HepG2 (cell line): ENCODE measurements at regions not wholly inside any gene's neighbourhood (a gene's known extent, or its start where the extent isn't known, plus 50 kb on each side); places are given as distances from the start of the nearest gene placed in this dataset.

Experiments used
- ATAC-seq: fragments of 200-7000 bp; cut with Tn5 transposase; 3 replicates; pipeline ENCODE4 v1.9.1; 2020; ENCODE audit warnings: mild to moderate bottlenecking, moderate library complexity
- BruUV-seq: library from RNA; stranded (reverse); fragments of 400-500 nt; replicated peaks from 2 replicates; lab custom pipeline; 2021; lab: Mats Ljungman, UMichigan
- CTCF ChIA-PET: fragments of 300-600 bp; formaldehyde crosslinking; extraction: SDS; loops from one replicate; lab custom pipeline; 2021; ENCODE audit warnings: low total read pairs, inconsistent platforms, low intra/inter-chr PET ratio; lab: Yijun Ruan, JAX
- POLR2A ChIA-PET: fragments of 350-600 bp; sonication (Branson Sonifier 250); formaldehyde crosslinking; loops from one replicate; lab custom pipeline; 2020; ENCODE audit warnings: antibody characterized with exemption, inconsistent platforms; lab: Yijun Ruan, JAX
- DNase-seq: peaks from one replicate; pipeline ENCODE4 v3.0.0-alpha.2; 2015; ENCODE audit warnings: low spot score
- FAIRE-seq: peaks from 3 replicates; lab custom pipeline; 2011; peaks lifted over from hg19 to GRCh38; lab: Jason Lieb, UNC
- H2AFZ ChIP-seq: one replicate; pipeline ENCODE4 v1.6.1; 2011; ENCODE audit warnings: low read length, inconsistent platforms
- H3K27ac ChIP-seq: fragments of 300-600 bp; 3 replicates; pipeline ENCODE4 v1.8.0; 2011; ENCODE audit warnings: mixed run types, mild to moderate bottlenecking, mixed read lengths, low read length, inconsistent platforms; ENCODE audit not compliant: insufficient read depth; ENCODE audit errors: extremely low read length
- H3K27me3 ChIP-seq, 2 experiments: fragments of 200-600 bp in 1 of 2; 2 replicates in 1 of 2; 3 replicates in 1 of 2; pipeline versions ENCODE4 v1.6.0 to v1.8.0; 2011; ENCODE audit warnings: low read length in 2 of 2, mild to moderate bottlenecking in 2 of 2, moderate library complexity in 2 of 2, inconsistent platforms in 1 of 2; ENCODE audit not compliant: insufficient read depth in 2 of 2, control insufficient read depth in 1 of 2
- H3K36me3 ChIP-seq, 2 experiments: fragments of 200-600 bp in 1 of 2; replicated peaks in 1 of 2; 2 replicates in 1 of 2; 3 replicates in 1 of 2; pipeline versions ENCODE4 v1.5.1 to v1.8.0; 2011; ENCODE audit warnings: low read length in 2 of 2, inconsistent platforms in 1 of 2; ENCODE audit not compliant: insufficient read depth in 2 of 2, control insufficient read depth in 1 of 2
- H3K4me1 ChIP-seq: 2 replicates; pipeline ENCODE4 v1.5.1; 2012; ENCODE audit warnings: low read length, inconsistent platforms; ENCODE audit not compliant: insufficient read depth
- H3K4me2 ChIP-seq: 2 replicates; pipeline ENCODE4 v1.6.0; 2011; ENCODE audit warnings: low read depth, low read length, inconsistent platforms
- H3K4me3 ChIP-seq, 3 experiments: fragments of 200-600 bp in 1 of 3; sonication (generic), shearing (Covaris generic) in 1 of 3; replicated peaks in 1 of 3; 2 replicates each; pipeline ENCODE4 v1.5.1; 2011 to 2016; ENCODE audit warnings: low read length in 3 of 3, inconsistent platforms in 2 of 3, low read depth in 2 of 3, mild to moderate bottlenecking in 2 of 3, control low read depth in 1 of 3, mixed read lengths in 1 of 3; ENCODE audit not compliant: insufficient read depth in 1 of 3
- H3K79me2 ChIP-seq: one replicate; pipeline ENCODE4 v1.6.1; 2011; ENCODE audit warnings: low read length, inconsistent platforms; ENCODE audit not compliant: insufficient read depth
- H3K9ac ChIP-seq: 2 replicates; pipeline ENCODE4 v1.6.0; 2011; ENCODE audit warnings: mild to moderate bottlenecking, low read depth, low read length, inconsistent platforms; ENCODE audit not compliant: insufficient read depth
- H3K9me3 ChIP-seq: 2 replicates; pipeline ENCODE4 v1.5.1; 2012; ENCODE audit warnings: mild to moderate bottlenecking, low read length
- H4K20me1 ChIP-seq: 2 replicates; pipeline ENCODE4 v1.6.0; 2011; ENCODE audit warnings: inconsistent platforms, mild to moderate bottlenecking, low read length, moderate library complexity; ENCODE audit not compliant: insufficient read depth
- BCLAF1 ChIP-seq: fragments of 450-650 bp; IDR thresholded peaks from 2 replicates; pipeline ENCODE4 v1.6.1; 2017; ENCODE audit warnings: mild to moderate bottlenecking
- DZIP1 ChIP-seq: sonication (generic); formaldehyde crosslinking; IDR thresholded peaks from 2 replicates; pipeline ENCODE4 v1.5.0; 2020; ENCODE audit warnings: mild to moderate bottlenecking, missing genetic modification reagents
- EEA1 ChIP-seq: sonication (generic); formaldehyde crosslinking; IDR thresholded peaks from 2 replicates; pipeline ENCODE4 v1.5.1; 2020; ENCODE audit warnings: mild to moderate bottlenecking, missing genetic modification reagents, borderline replicate concordance
- FOXO4 ChIP-seq: sonication (generic); formaldehyde crosslinking; conservative IDR thresholded peaks from 2 replicates; pipeline ENCODE4 v1.8.1; 2023; ENCODE audit warnings: missing genetic modification reagents
- NFYB ChIP-seq: sonication (generic); formaldehyde crosslinking; IDR thresholded peaks from 2 replicates; pipeline ENCODE4 v1.4.0; 2020; ENCODE audit warnings: missing genetic modification reagents
- SPEN ChIP-seq: sonication (generic); formaldehyde crosslinking; IDR thresholded peaks from 2 replicates; pipeline ENCODE4 v1.5.1; 2020; ENCODE audit warnings: low read depth, mild to moderate bottlenecking, missing genetic modification reagents
- ZBTB33 ChIP-seq: sonication (generic); formaldehyde crosslinking; IDR thresholded peaks from 2 replicates; pipeline ENCODE4 v1.4.0; 2020; ENCODE audit warnings: missing genetic modification reagents
- WGBS: methylation state at CpG from one replicate; pipeline ENCODE4 v1.1.6; 2017; ENCODE audit warnings: low lambda C conversion rate; 5-methylcytosine and 5-hydroxymethylcytosine counted together
- in situ Hi-C: cut with HindIII; loops from 2 replicates; pipeline ENCODE4 v1.10.0; 2017; ENCODE audit warnings: low pct_unique_long_range_greater_than_20kb; ENCODE audit not compliant: extremely low pct_ligation_motif_present
- intact Hi-C: fragments of 100-400 bp; cut with micrococcal nuclease; formaldehyde crosslinking; loops from one replicate; pipeline ENCODE4 v1.10.0; 2022; ENCODE audit not compliant: unreplicated experiment

GRCh38 chr2:45244928-45245327 lies 235.7 kb upstream of the SIX2 start:
- Histone ChIP-seq H3K27me3 (peaks cover 4% of the 10 kb centered on the region in 2 experiments; a peak in 3 of 5 replicates), H3K4me3 (no peak overlapping the region), H3K9ac (no peak overlapping the region), H3K4me1 (no peaks in the 10 kb centered on the region), H3K79me2 (no peaks in the 10 kb centered on the region), H2AFZ (no peak overlapping the region), H3K4me2 (no peak overlapping the region), H4K20me1 (no peaks in the 10 kb centered on the region), H3K27ac (no peak overlapping the region), H3K9me3 (no peaks in the 10 kb centered on the region), H3K36me3 (no peaks in the 10 kb centered on the region)
- ATAC-seq (no peak), DNase-seq (no peak), FAIRE-seq (no peak)
- POLR2A ChIA-PET: no interaction called here
- in situ Hi-C loops (no loop called here), intact Hi-C loops (no loop called here)
- CTCF ChIA-PET: no interaction called here
- no TSS peak for BruUV-seq
- WGBS: 9% methylated on average over 2 of the region's 2 CpGs
- TF ChIP-seq DZIP1 (no peak), ZBTB33 (CRISPR knock-in tag) (no peak), FOXO4 (no peak), BCLAF1 (no peak), EEA1 (CRISPR knock-in tag) (no peak), NFYB (CRISPR knock-in tag) (no peak), SPEN (CRISPR knock-in tag) (no peak)
